Left lung (tissue), 4 donors: ENCODE measurements at regions not wholly inside any gene's neighbourhood (a gene's known extent, or its start where the extent isn't known, plus 50 kb on each side); places are given as distances from the start of the nearest gene placed in this dataset.

Experiments used
- ATAC-seq: fragments of 200-7000 bp; cut with Tn5 transposase; one replicate; pipeline ENCODE4 v1.9.1; 2020; ENCODE audit warnings: moderate library complexity
- DNase-seq, 4 donors: peaks; one replicate each; pipeline ENCODE4 v3.0.0-alpha.2; 2013 to 2020
- H3K27ac ChIP-seq, 2 donors: fragments of 200-600 bp; sonication (generic) in 1 of 2; one replicate each; pipeline versions ENCODE4 v1.5.0 to v1.8.0; 2020 to 2021
- H3K27me3 ChIP-seq, 2 donors: fragments of 200-600 bp; sonication (generic) in 1 of 2; one replicate each; pipeline versions ENCODE4 v1.5.0 to v1.8.0; 2020 to 2021
- H3K36me3 ChIP-seq, 2 donors: fragments of 200-600 bp; sonication (generic) in 1 of 2; one replicate each; pipeline versions ENCODE4 v1.5.0 to v1.8.0; 2020 to 2021
- H3K4me1 ChIP-seq, 2 donors: fragments of 200-600 bp; one replicate each; pipeline ENCODE4 v1.8.0; 2021
- H3K4me3 ChIP-seq, 2 donors: fragments of 200-600 bp; sonication (generic) in 1 of 2; one replicate each; pipeline versions ENCODE4 v1.5.0 to v1.8.0; 2020 to 2021; ENCODE audit warnings: mild to moderate bottlenecking in 1 of 2
- H3K9me3 ChIP-seq, 2 donors: fragments of 200-600 bp; sonication (generic) in 1 of 2; one replicate each; pipeline versions ENCODE4 v1.5.0 to v1.8.0; 2020 to 2021
- intact Hi-C, 2 donors: fragments of 100-400 bp; cut with DNase I; formaldehyde crosslinking; loops; one replicate each; pipeline versions ENCODE4 v1.11.2 to v1.14.2; 2022
- TF ChIP-seq, protein P1 (sequence below), 2 donors: fragments of 200-600 bp; sonication (generic) in 1 of 2; IDR thresholded peaks; one replicate each; pipeline versions ENCODE4 v1.5.0 to v1.8.0; 2021; ENCODE audit warnings: antibody characterized with exemption in 2 of 2
- donor health status: DM: no; HTN: yes; CAD: no.
- donor health status: DM: no; HTN: no; CAD: no.

DNA sequence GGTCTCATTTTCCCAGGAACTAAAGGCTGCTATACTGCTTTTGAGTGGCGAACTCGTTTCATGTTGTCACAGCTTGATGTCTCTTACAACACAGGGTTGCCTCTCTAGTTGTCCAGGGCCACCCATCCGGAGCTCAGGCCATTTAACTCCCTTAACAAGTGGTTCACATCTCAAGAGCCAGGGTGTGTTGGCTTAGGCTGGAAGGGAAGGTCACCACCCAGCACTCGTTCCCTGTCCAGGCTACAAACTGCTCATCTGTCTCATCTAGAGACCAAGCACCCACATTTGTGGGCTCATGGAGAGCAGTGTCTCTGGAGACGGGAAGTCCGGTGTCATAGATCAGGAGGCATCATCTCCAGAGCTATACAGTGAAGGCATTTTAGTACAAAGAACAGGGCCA is 106.8 kb upstream of the EXOC2 start:
- Histone ChIP-seq H3K4me3 (no peak overlapping the region), H3K9me3 (no peaks in the 10 kb centered on the region), H3K4me1 (peaks cover 0 to 5% of the 10 kb centered on the region in 2 donors), H3K36me3 (no peaks in the 10 kb centered on the region), H3K27ac (no peak overlapping the region), H3K27me3 (peaks cover 11 to 24% of the 10 kb centered on the region in 2 donors)
- TF ChIP-seq, protein P1, sequence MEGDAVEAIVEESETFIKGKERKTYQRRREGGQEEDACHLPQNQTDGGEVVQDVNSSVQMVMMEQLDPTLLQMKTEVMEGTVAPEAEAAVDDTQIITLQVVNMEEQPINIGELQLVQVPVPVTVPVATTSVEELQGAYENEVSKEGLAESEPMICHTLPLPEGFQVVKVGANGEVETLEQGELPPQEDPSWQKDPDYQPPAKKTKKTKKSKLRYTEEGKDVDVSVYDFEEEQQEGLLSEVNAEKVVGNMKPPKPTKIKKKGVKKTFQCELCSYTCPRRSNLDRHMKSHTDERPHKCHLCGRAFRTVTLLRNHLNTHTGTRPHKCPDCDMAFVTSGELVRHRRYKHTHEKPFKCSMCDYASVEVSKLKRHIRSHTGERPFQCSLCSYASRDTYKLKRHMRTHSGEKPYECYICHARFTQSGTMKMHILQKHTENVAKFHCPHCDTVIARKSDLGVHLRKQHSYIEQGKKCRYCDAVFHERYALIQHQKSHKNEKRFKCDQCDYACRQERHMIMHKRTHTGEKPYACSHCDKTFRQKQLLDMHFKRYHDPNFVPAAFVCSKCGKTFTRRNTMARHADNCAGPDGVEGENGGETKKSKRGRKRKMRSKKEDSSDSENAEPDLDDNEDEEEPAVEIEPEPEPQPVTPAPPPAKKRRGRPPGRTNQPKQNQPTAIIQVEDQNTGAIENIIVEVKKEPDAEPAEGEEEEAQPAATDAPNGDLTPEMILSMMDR (IDR thresholded peaks at IDR 0.05) = no peak
- intact Hi-C loops = loop anchor here in 1 of 2 donors (5.0 kb wide), 1 partner anchor 583 kb away; no protein-coding TSS in a partner anchor
- DNase-seq = no peak
- ATAC-seq = no peak

DNA sequence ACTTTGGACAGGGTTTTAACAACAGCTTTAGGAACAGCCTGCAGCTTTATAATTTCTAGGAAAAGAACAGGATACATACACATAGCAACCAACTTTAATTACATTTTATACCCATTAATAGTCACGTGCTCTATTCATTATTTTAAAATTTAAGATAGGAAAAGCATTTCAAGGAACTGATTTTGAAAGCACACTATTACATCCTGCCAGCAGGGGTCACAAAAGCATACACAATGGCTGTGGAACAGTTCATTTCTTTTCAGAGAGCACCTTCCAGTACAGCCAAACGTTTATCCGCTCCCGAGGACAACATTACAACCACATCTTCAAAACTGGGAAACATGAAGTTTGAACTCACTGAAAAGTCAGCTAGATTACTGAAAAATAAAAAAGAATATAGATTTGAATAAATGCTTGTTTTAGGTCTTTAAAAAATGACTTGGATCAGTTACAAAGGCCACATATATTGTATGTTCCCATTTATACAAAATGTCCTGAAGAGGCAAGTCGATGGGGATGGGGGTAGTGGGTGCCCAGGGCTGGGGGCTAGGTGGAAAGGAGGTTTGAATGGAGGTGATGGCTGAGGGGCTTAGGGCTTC is 104.6 kb upstream of the EXOC2 start:
- TF ChIP-seq, protein P1 (IDR thresholded peaks at IDR 0.05) = peak; percentile 54 to 55
- no peak overlapping the region for H3K27ac ChIP-seq
- H3K36me3 ChIP-seq = no peaks in the 10 kb centered on the region
- ATAC-seq (peak; percentile 90), DNase-seq (peak in 2 of 4 donors; percentile 58 to 78)
- H3K4me1 ChIP-seq = peaks cover 0 to 5% of the 10 kb centered on the region in 2 donors
- intact Hi-C loops = no loop called here
- peaks cover 11 to 39% of the 10 kb centered on the region in 2 donors for H3K27me3 ChIP-seq
- H3K9me3 ChIP-seq = no peaks in the 10 kb centered on the region
- no peak overlapping the region for H3K4me3 ChIP-seq

DNA sequence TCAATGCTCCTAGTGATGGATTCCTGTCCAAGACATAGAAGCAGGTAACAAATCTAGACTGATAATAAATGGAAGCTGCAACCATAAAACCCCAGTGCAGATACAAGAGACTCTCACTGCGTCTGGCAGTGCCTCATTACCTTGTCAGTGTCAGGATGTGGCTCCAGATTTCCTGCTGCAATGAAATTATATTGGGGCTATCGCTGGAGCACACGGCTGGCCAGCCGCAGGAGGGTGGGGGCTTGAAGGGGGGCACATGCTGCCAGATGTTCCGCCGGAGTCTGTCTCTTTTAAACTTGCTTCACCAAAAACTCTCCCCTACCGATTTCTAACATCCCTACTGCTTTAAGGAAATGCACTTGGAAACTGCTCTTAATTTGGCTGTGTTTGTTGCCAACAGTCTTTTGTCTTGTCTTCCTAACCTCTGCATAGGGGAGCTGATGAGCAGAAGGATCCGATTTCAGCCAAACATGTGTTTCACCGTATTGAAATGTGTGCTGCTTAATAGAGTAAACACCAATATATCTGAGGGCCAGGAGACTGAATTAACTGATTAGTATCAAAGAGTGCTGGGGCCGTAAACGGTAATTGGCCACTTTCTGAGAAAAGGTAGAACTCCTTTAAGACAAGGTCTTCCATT is 102.2 kb upstream of the EXOC2 start:
- intact Hi-C loops = no loop called here
- ATAC-seq (no peak), DNase-seq (no peak)

DNA sequence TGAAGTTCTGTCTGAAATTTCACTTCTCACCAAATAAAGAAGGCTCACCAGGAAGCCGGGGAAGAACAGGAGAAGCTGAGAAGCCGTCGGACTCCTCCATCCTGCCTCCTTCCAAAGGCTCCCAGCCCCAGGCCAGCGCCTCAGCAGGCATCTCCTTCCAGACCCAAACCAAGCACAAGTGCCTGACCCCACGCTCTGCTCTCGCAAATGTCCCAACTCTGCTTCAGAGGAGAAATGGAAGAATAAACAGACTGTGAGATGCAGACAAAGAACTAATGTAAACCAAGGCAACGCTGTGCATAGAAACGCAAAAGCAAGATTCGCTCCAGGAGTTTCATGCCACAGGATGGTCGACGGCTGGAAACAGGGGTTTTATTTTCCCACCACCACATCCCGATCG is 100.3 kb upstream of the EXOC2 start:
- no peak for ATAC-seq
- intact Hi-C loops = no loop called here
- H3K27me3 ChIP-seq = peaks cover 11 to 48% of the 10 kb centered on the region in 2 donors
- peaks cover 0 to 5% of the 10 kb centered on the region in 2 donors for H3K4me1 ChIP-seq
- TF ChIP-seq, protein P1 (IDR thresholded peaks at IDR 0.05) = no peak
- no peaks in the 10 kb centered on the region for H3K9me3 ChIP-seq
- no peaks in the 10 kb centered on the region for H3K36me3 ChIP-seq
- H3K27ac ChIP-seq = no peak overlapping the region
- no peak overlapping the region for H3K4me3 ChIP-seq
- DNase-seq = no peak

More for the DNA sequence above, 102.2 kb upstream of the EXOC2 start:
- peaks cover 0 to 5% of the 10 kb centered on the region in 2 donors for H3K4me1 ChIP-seq
- no peaks in the 10 kb centered on the region for H3K36me3 ChIP-seq
- no peaks in the 10 kb centered on the region for H3K9me3 ChIP-seq
- TF ChIP-seq, protein P1 (IDR thresholded peaks at IDR 0.05) = no peak
- peaks cover 11 to 53% of the 10 kb centered on the region in 2 donors for H3K27me3 ChIP-seq
- H3K4me3 ChIP-seq = no peak overlapping the region
- H3K27ac ChIP-seq = no peak overlapping the region

DNA sequence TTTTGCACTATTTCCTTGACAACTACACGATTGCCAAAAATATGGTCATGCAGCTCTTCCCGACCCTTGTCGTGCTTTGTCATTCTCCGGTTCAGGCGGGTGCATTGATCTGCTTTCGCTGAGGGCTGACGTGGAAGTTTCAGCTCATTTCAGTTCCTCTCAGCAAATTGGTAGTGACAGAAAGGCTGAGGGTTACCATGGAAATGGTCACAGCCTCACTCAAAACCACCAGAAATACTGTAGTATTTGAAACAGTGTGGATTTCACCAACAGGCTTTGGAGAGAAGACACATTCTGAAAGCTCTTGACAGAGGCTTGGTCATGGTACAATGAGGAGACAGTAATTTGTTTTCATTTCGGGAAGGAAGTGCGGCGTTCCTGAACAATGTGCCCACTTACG is 99.7 kb upstream of the EXOC2 start:
- DNase-seq (no peak), ATAC-seq (no peak)
- TF ChIP-seq, protein P1 (IDR thresholded peaks at IDR 0.05) = no peak
- H3K9me3 ChIP-seq = no peaks in the 10 kb centered on the region
- intact Hi-C loops = no loop called here
- H3K27me3 ChIP-seq = peaks cover 11 to 48% of the 10 kb centered on the region in 2 donors
- no peak overlapping the region for H3K27ac ChIP-seq
- H3K4me3 ChIP-seq = no peak overlapping the region
- H3K4me1 ChIP-seq = peaks cover 0 to 5% of the 10 kb centered on the region in 2 donors
- H3K36me3 ChIP-seq = no peaks in the 10 kb centered on the region
